Glutamatergic neuron (in vitro differentiated cells): ENCODE measurements at regions not wholly inside any gene's neighbourhood (a gene's known extent, or its start where the extent isn't known, plus 50 kb on each side); places are given as distances from the start of the nearest gene placed in this dataset.

ENCODE experiments used
- DNase-seq: peaks from one replicate; pipeline ENCODE4 v3.0.0; 2022
- H3K27ac Mint-ChIP-seq: one replicate; pipeline ENCODE4 v1.8.0; 2020; ENCODE audit warnings: mild to moderate bottlenecking, mixed read lengths, inconsistent platforms; ENCODE audit not compliant: unreplicated experiment
- H3K27me3 Mint-ChIP-seq: one replicate; pipeline ENCODE4 v1.8.0; 2020; ENCODE audit warnings: mild to moderate bottlenecking, moderate library complexity, mixed read lengths, inconsistent platforms; ENCODE audit not compliant: unreplicated experiment
- H3K36me3 Mint-ChIP-seq: one replicate; pipeline ENCODE4 v1.8.0; 2020; ENCODE audit warnings: mild to moderate bottlenecking, mixed read lengths, inconsistent platforms; ENCODE audit not compliant: unreplicated experiment
- H3K4me1 Mint-ChIP-seq: one replicate; pipeline ENCODE4 v1.8.0; 2020; ENCODE audit warnings: mild to moderate bottlenecking, low read depth, mixed read lengths, inconsistent platforms; ENCODE audit not compliant: unreplicated experiment
- H3K4me3 Mint-ChIP-seq: one replicate; pipeline ENCODE4 v1.8.0; 2020; ENCODE audit warnings: mild to moderate bottlenecking, mixed read lengths, inconsistent platforms; ENCODE audit not compliant: unreplicated experiment
- H3K9me3 Mint-ChIP-seq: one replicate; pipeline ENCODE4 v1.8.0; 2020; ENCODE audit warnings: mild to moderate bottlenecking, moderate library complexity, mixed read lengths, inconsistent platforms; ENCODE audit not compliant: unreplicated experiment
- CTCF ChIP-seq: fragments of 200-600 bp; sonication (generic); IDR thresholded peaks from one replicate; pipeline ENCODE4 v1.5.0; 2021; ENCODE audit not compliant: partially characterized antibody, unreplicated experiment

DNA sequence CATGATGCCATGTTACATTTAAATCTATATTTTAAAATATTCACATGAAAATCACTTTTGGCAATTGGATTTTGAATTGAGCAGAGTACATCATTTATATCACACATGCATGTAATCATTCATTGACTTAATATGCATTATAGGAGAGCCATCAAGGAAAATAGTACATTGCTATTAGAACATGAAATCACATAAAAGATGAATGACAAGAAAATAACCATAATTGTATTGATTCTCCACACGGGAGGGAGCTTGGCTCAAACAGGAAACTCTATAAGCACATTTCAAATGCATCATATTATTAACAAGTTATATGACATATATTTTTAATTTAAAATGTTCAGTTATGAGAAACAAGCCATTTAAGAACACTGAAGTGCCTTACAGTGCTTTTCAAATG, 208.6 kb upstream of the PRR20A start:
- no peak overlapping the region for H3K27ac Mint-ChIP-seq

DNA sequence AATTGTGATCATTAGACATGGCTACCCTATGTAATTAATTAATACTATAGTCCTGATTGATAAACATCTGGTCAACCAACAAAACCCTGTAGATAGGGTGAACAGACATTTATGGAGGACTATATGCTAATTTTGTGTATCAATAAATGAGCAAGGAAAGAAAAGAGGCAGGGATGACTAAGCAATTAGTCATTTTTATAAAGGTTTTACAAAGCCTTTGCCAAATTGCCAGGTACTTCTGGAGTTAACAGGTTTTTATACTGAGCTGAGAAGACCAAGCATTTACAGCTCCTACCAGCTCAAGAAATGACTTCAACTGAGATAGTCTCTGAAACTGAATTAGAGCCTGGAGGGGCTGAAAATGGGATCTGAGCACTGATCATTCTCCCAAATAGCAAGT, 186.8 kb upstream of the PRR20A start:
- H3K27ac Mint-ChIP-seq: no peak overlapping the region
- no peaks in the 10 kb centered on the region for H3K36me3 Mint-ChIP-seq
- H3K4me3 Mint-ChIP-seq: no peak overlapping the region
- no peaks in the 10 kb centered on the region for H3K4me1 Mint-ChIP-seq
- no peaks in the 10 kb centered on the region for H3K27me3 Mint-ChIP-seq
- H3K9me3 Mint-ChIP-seq: no peaks in the 10 kb centered on the region
- no peak for TF ChIP-seq CTCF
- DNase-seq: no peak

More for the DNA sequence above, 208.6 kb upstream of the PRR20A start:
- TF ChIP-seq CTCF: no peak
- DNase-seq: no peak
- Mint-ChIP-seq H3K9me3 (no peaks in the 10 kb centered on the region), H3K4me1 (no peaks in the 10 kb centered on the region), H3K36me3 (no peaks in the 10 kb centered on the region), H3K4me3 (no peak overlapping the region), H3K27me3 (no peaks in the 10 kb centered on the region)

DNA sequence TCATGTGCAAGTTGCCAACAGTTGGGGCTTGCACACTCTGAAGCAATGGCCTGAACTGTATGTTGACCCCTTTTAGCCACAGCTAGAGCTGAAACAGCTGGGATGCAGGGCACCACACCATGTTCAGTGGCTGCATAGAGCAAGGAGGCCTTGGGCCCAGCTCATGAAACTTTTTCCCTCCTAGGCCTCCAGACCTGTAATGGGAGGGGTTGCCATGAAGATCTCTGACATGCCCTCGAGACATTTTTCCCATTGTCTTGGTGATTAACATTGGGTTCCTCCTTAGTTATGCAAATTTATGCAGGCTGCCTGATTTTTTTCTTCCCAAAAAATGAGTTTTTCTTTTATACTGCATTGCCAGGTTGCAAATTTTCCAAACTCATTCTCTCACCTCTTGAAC, 165.1 kb upstream of the PRR20A start:
- TF ChIP-seq CTCF: no peak
- no peak overlapping the region for H3K4me3 Mint-ChIP-seq
- DNase-seq: no peak
- peaks cover 3% of the 10 kb centered on the region for H3K36me3 Mint-ChIP-seq
- H3K27me3 Mint-ChIP-seq: no peaks in the 10 kb centered on the region
- H3K27ac Mint-ChIP-seq: no peak overlapping the region
- H3K9me3 Mint-ChIP-seq: no peaks in the 10 kb centered on the region
- H3K4me1 Mint-ChIP-seq: peaks cover under 1% of the 10 kb centered on the region

GRCh38 chr13:56980856-56981255, 159.9 kb upstream of the PRR20A start:
- peaks cover 2% of the 10 kb centered on the region for H3K36me3 Mint-ChIP-seq
- H3K9me3 Mint-ChIP-seq: no peaks in the 10 kb centered on the region
- no peak overlapping the region for H3K27ac Mint-ChIP-seq
- H3K4me3 Mint-ChIP-seq: no peak overlapping the region
- H3K4me1 Mint-ChIP-seq: peaks cover 3% of the 10 kb centered on the region
- no peak for TF ChIP-seq CTCF
- H3K27me3 Mint-ChIP-seq: no peaks in the 10 kb centered on the region
- DNase-seq: no peak

- no peak for DNase-seq
- peaks cover 3% of the 10 kb centered on the region for H3K9me3 Mint-ChIP-seq
- H3K27me3 Mint-ChIP-seq: no peaks in the 10 kb centered on the region
- H3K4me3 Mint-ChIP-seq: no peak overlapping the region
- H3K27ac Mint-ChIP-seq: no peak overlapping the region
- H3K36me3 Mint-ChIP-seq: no peaks in the 10 kb centered on the region
- no peaks in the 10 kb centered on the region for H3K4me1 Mint-ChIP-seq
- no peak for TF ChIP-seq CTCF
Measured at GRCh38 chr13:56986121-56986520, 154.6 kb upstream of the PRR20A start.
